B cell (primary cell): ENCODE measurements at regions not wholly inside any gene's neighbourhood (a gene's known extent, or its start where the extent isn't known, plus 50 kb on each side); places are given as distances from the start of the nearest gene placed in this dataset.

Experiments used
- ATAC-seq: fragments of 200-7000 bp; cut with Tn5 transposase; one replicate; pipeline ENCODE4 v1.10.0; 2021; ENCODE audit warnings: low read depth, mild to moderate bottlenecking, moderate number of reproducible peaks, moderate library complexity
- CTCF ChIA-PET: fragments of 350-600 bp; sonication (Branson Sonifier 250); formaldehyde crosslinking; loops from one replicate; lab custom pipeline; 2021; ENCODE audit warnings: antibody characterized with exemption, inconsistent platforms; lab: Charles Lee
- POLR2A ChIA-PET: fragments of 350-600 bp; sonication (Branson Sonifier 250); formaldehyde crosslinking; loops from one replicate; lab custom pipeline; 2021; ENCODE audit warnings: antibody characterized with exemption; lab: Charles Lee
- DNase-seq: peaks from one replicate; pipeline ENCODE4 v3.0.0; 2013
- H2AFZ ChIP-seq: 2 replicates; pipeline ENCODE4 v1.6.1; 2012; ENCODE audit warnings: mild to moderate bottlenecking, low read depth, low read length; ENCODE audit not compliant: insufficient read depth, poor library complexity, severe bottlenecking
- H3K27ac ChIP-seq, 2 donors: 1 replicate in 1 of 2; 2 replicates in 1 of 2; pipeline ENCODE4 v1.5.1; 2012 to 2013; ENCODE audit warnings: low read length in 2 of 2, mild to moderate bottlenecking in 2 of 2, moderate library complexity in 1 of 2
- H3K27me3 ChIP-seq, 4 experiments: fragments of 200-600 bp in 1 of 4; sonication (generic) in 1 of 4; replicated peaks in 1 of 4; 1 replicate in 2 of 4; 2 replicates in 2 of 4; pipeline versions ENCODE4 v1.6.1 to v1.7.0; 2013 to 2016; ENCODE audit warnings: low read length in 3 of 4, mild to moderate bottlenecking in 2 of 4, mixed read lengths in 1 of 4, moderate library complexity in 1 of 4; ENCODE audit not compliant: insufficient read depth in 4 of 4, control insufficient read depth in 3 of 4; ENCODE audit errors: control extremely low read depth in 1 of 4
- H3K36me3 ChIP-seq, 2 experiments: replicated peaks in 1 of 2; 1 replicate in 1 of 2; 2 replicates in 1 of 2; pipeline versions ENCODE4 v1.6.1 to v1.7.1; 2013; ENCODE audit warnings: low read length in 1 of 2; ENCODE audit not compliant: insufficient read depth in 2 of 2, control insufficient read depth in 1 of 2; ENCODE audit errors: control extremely low read depth in 1 of 2, extremely low read depth in 1 of 2
- H3K4me1 ChIP-seq, 2 donors: fragments of 200-600 bp in 1 of 2; sonication (generic) in 1 of 2; 1 replicate in 1 of 2; 2 replicates in 1 of 2; pipeline versions ENCODE4 v1.5.1 to v1.6.1; 2013 to 2017; ENCODE audit warnings: low read length in 2 of 2; ENCODE audit not compliant: control insufficient read depth in 2 of 2, insufficient read depth in 2 of 2
- H3K4me2 ChIP-seq: replicated peaks from 2 replicates; pipeline ENCODE3; 2012; ENCODE audit warnings: mild to moderate bottlenecking, low read depth, low read length; ENCODE audit not compliant: poor library complexity, severe bottlenecking
- H3K4me3 ChIP-seq, 5 experiments: fragments of 200-600 bp in 1 of 5; sonication (generic) in 1 of 5; 1 replicate in 3 of 5; 2 replicates in 2 of 5; pipeline versions ENCODE4 v1.5.1 to v1.7.0; 2011 to 2016; ENCODE audit warnings: low read length in 4 of 5, mild to moderate bottlenecking in 4 of 5, low read depth in 2 of 5, control low read depth in 1 of 5, moderate library complexity in 1 of 5; ENCODE audit not compliant: insufficient read depth in 1 of 5; ENCODE audit errors: control extremely low read depth in 1 of 5, extremely low read depth in 1 of 5
- H3K79me2 ChIP-seq: fragments of 200-600 bp; sonication (generic); one replicate; pipeline ENCODE4 v1.6.0; 2016; ENCODE audit warnings: low read length; ENCODE audit not compliant: control insufficient read depth, insufficient read depth
- H3K9ac ChIP-seq: fragments of 200-600 bp; sonication (generic); 2 replicates; pipeline ENCODE4 v1.6.1; 2017; ENCODE audit warnings: mild to moderate bottlenecking, low read length, moderate library complexity
- H3K9me3 ChIP-seq, 3 donors: one replicate each; pipeline versions ENCODE4 v1.6.1 to v1.7.1; 2013; ENCODE audit warnings: low read length in 2 of 3; ENCODE audit not compliant: control insufficient read depth in 2 of 3, insufficient read depth in 1 of 3; ENCODE audit errors: control extremely low read depth in 1 of 3
- H4K20me1 ChIP-seq: 2 replicates; pipeline ENCODE4 v1.6.0; 2012; ENCODE audit warnings: mild to moderate bottlenecking, low read length; ENCODE audit not compliant: insufficient read depth, control insufficient read depth, poor library complexity, severe bottlenecking
- H3K27ac Mint-ChIP-seq: one replicate; pipeline ENCODE4 v1.8.0; 2021; ENCODE audit warnings: mixed read lengths
- H3K27me3 Mint-ChIP-seq: one replicate; pipeline ENCODE4 v1.8.0; 2021; ENCODE audit warnings: mixed read lengths
- H3K4me1 Mint-ChIP-seq: one replicate; pipeline ENCODE4 v1.8.0; 2021; ENCODE audit warnings: mixed read lengths
- H3K4me3 Mint-ChIP-seq: one replicate; pipeline ENCODE4 v1.8.0; 2021; ENCODE audit warnings: mixed read lengths
- H3K9me3 Mint-ChIP-seq: one replicate; pipeline ENCODE4 v1.8.0; 2022; ENCODE audit warnings: mixed read lengths; ENCODE audit not compliant: insufficient read depth
- EZH2 ChIP-seq: IDR thresholded peaks from 2 replicates; pipeline ENCODE4 v1.6.1; 2012; ENCODE audit warnings: borderline replicate concordance, low read depth, mild to moderate bottlenecking, moderate library complexity, low read length; ENCODE audit not compliant: insufficient read depth, poor library complexity, severe bottlenecking
- WGBS: methylation state at CpG from one replicate; pipeline ENCODE4 v1.1.5; 2013; ENCODE audit warnings: missing lambda C conversion rate; ENCODE audit not compliant: insufficient coverage; 5-methylcytosine and 5-hydroxymethylcytosine counted together
- intact Hi-C: fragments of 100-400 bp; cut with micrococcal nuclease; formaldehyde crosslinking; loops from one replicate; pipeline ENCODE4 v1.10.0; 2022
- TF ChIP-seq, protein P1 (sequence below): fragments of 200-600 bp; IDR thresholded peaks from one replicate; pipeline ENCODE4 v1.8.0; 2022; ENCODE audit warnings: antibody characterized with exemption, mild to moderate bottlenecking

GRCh38 chr1:38716229-38716628 lies 143.3 kb downstream of the RRAGC start:
- no peak overlapping the region for H3K4me3 ChIP-seq
- peaks cover 0 to 7% (median under 1%) of the 10 kb centered on the region in 4 experiments for H3K27me3 ChIP-seq
- Mint-ChIP-seq H3K4me1 (no peaks in the 10 kb centered on the region), H3K9me3 (no peaks in the 10 kb centered on the region), H3K27ac (no peak overlapping the region), H3K4me3 (no peak overlapping the region), H3K27me3 (peaks cover 28% of the 10 kb centered on the region)
- no peaks in the 10 kb centered on the region for H3K79me2 ChIP-seq
- POLR2A ChIA-PET = no interaction called here
- no peak overlapping the region for H3K9ac ChIP-seq
- no peaks in the 10 kb centered on the region for H4K20me1 ChIP-seq
- H3K36me3 ChIP-seq = no peaks in the 10 kb centered on the region
- CTCF ChIA-PET = no interaction called here
- no peak for TF ChIP-seq EZH2
- TF ChIP-seq, protein P1, sequence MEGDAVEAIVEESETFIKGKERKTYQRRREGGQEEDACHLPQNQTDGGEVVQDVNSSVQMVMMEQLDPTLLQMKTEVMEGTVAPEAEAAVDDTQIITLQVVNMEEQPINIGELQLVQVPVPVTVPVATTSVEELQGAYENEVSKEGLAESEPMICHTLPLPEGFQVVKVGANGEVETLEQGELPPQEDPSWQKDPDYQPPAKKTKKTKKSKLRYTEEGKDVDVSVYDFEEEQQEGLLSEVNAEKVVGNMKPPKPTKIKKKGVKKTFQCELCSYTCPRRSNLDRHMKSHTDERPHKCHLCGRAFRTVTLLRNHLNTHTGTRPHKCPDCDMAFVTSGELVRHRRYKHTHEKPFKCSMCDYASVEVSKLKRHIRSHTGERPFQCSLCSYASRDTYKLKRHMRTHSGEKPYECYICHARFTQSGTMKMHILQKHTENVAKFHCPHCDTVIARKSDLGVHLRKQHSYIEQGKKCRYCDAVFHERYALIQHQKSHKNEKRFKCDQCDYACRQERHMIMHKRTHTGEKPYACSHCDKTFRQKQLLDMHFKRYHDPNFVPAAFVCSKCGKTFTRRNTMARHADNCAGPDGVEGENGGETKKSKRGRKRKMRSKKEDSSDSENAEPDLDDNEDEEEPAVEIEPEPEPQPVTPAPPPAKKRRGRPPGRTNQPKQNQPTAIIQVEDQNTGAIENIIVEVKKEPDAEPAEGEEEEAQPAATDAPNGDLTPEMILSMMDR = no peak
- peaks cover 0 to 6% (median 0%) of the 10 kb centered on the region in 3 donors for H3K9me3 ChIP-seq
- no peaks in the 10 kb centered on the region for H3K4me1 ChIP-seq
- intact Hi-C loops = no loop called here
- H2AFZ ChIP-seq = no peak overlapping the region
- H3K4me2 ChIP-seq = no peak overlapping the region
- WGBS = 60% methylated on average over 1 of the region's 2 CpGs
- DNase-seq = no peak
- ATAC-seq = no peak
- no peak overlapping the region for H3K27ac ChIP-seq

DNA sequence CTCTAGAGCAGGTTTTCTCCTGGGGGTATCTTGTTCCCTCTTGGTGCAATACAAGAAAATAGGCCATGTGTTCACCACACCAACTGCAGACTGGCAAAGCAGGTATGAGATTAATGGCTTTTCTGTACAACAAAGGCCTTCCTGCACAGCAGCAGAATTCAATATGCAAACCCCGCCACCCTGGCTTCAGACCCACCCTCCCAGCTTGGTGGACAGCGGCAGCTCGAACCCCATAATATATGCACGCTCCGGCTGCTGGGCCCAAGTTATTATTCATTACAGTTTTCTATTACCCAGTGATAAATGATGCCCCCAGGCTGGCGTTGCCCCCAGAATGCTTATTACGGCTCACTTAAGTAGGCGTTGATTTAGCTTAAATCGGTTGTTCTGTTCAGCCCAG lies 144.2 kb downstream of the RRAGC start:
- no peak overlapping the region for H3K27ac ChIP-seq
- H2AFZ ChIP-seq = no peak overlapping the region
- intact Hi-C loops = no loop called here
- no peaks in the 10 kb centered on the region for H3K36me3 ChIP-seq
- no peak overlapping the region for H3K9ac ChIP-seq
- no peak for DNase-seq
- ATAC-seq = no peak
- H3K4me3 ChIP-seq = no peak overlapping the region
- no peaks in the 10 kb centered on the region for H3K4me1 ChIP-seq
- no peaks in the 10 kb centered on the region for H4K20me1 ChIP-seq
- peaks cover 0 to 6% (median 0%) of the 10 kb centered on the region in 3 donors for H3K9me3 ChIP-seq
- no peaks in the 10 kb centered on the region for H3K4me1 Mint-ChIP-seq
- TF ChIP-seq EZH2 = no peak
- TF ChIP-seq, protein P1 = no peak
- no peaks in the 10 kb centered on the region for H3K79me2 ChIP-seq
- no peak overlapping the region for H3K4me3 Mint-ChIP-seq
- CTCF ChIA-PET = no interaction called here
- H3K27ac Mint-ChIP-seq = no peak overlapping the region
- H3K4me2 ChIP-seq = no peak overlapping the region
- 88% methylated on average over 4 of the region's 9 CpGs for WGBS
- POLR2A ChIA-PET = no interaction called here
- H3K27me3 Mint-ChIP-seq = peaks cover 26% of the 10 kb centered on the region
- H3K9me3 Mint-ChIP-seq = no peaks in the 10 kb centered on the region
- H3K27me3 ChIP-seq = peaks cover 0 to 1% (median 0%) of the 10 kb centered on the region in 4 experiments
